ENCODE measurements at regions not wholly inside any gene's neighbourhood (a gene's known extent, or its start where the extent isn't known, plus 50 kb on each side); places are given as distances from the start of the nearest gene placed in this dataset.

DNA sequence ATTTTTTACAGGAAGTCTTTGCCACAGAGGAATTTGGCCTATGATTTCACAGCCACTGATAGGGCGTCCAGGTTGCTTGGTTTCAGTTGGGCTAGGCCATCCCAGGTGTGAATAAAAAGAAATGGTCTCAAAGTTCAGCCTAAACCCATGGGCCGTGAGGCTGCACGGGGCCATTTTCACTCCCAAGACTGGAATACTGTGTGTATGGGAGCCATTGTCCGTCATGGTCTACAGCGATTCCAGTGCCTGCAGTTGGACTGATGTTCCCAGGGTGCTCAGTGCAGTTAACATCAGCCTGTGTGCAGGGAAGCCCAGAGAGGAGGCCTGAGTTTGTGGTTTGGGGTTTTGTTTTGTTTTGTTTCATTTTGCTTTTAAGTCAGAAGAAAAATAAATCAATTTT, 133.2 kb downstream of the ADSS2 start:
- no peak for DNase-seq (ENCODE audit: low read depth)
- no peak overlapping the region for H3K4me3 ChIP-seq (ENCODE audit: control insufficient read depth, low read depth, low read length)
- TF ChIP-seq, protein P1, sequence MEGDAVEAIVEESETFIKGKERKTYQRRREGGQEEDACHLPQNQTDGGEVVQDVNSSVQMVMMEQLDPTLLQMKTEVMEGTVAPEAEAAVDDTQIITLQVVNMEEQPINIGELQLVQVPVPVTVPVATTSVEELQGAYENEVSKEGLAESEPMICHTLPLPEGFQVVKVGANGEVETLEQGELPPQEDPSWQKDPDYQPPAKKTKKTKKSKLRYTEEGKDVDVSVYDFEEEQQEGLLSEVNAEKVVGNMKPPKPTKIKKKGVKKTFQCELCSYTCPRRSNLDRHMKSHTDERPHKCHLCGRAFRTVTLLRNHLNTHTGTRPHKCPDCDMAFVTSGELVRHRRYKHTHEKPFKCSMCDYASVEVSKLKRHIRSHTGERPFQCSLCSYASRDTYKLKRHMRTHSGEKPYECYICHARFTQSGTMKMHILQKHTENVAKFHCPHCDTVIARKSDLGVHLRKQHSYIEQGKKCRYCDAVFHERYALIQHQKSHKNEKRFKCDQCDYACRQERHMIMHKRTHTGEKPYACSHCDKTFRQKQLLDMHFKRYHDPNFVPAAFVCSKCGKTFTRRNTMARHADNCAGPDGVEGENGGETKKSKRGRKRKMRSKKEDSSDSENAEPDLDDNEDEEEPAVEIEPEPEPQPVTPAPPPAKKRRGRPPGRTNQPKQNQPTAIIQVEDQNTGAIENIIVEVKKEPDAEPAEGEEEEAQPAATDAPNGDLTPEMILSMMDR (IDR thresholded peaks at IDR 0.05; ENCODE audit: control insufficient read depth, insufficient read depth, low read depth, low read length, missing control alignments), result no peak

DNA sequence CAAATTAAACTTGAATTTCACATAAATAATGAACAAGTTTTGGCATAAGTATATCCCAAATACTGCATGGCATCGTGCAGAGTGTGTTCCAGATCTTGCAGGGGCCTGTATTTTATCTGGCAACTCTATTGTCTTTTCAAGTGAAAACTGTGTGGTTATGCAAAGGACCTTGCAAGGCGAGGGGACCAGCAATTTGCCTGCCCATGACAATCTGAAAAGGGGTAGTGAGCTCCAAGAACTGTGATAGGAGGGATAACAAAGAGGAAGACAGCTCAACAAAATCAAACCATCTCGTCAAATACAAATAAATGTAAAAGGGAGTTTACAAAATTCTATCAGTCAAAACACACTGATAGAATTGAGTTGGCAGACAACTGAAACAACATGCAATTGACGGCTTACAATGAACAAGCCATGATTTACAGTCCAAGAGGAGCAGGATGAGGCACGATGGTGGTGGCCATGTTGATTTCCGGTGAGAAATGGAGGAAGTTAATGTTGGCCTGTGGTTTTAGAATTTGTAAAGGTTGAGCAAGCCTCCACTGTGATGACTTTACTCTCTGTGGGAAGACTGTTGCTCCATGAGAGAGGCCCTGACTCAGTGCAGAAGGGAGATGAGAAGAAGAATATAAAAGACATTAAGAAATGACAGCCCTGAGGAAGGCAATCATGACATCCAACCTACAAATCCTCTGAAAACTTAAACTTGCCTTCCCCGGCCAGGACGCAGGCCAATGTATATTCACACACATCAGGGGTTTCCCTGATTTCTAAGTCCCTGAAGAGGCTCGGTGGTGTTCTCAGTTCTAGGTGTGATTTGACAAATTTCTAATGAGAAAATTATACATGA, 132.2 kb downstream of the ADSS2 start:
- TF ChIP-seq, protein P1 (IDR thresholded peaks at IDR 0.05; ENCODE audit: control insufficient read depth, insufficient read depth, low read depth, low read length, missing control alignments), result no peak
- H3K4me3 ChIP-seq (ENCODE audit: control insufficient read depth, low read depth, low read length), result no peak overlapping the region
- peak; percentile 73 for DNase-seq (ENCODE audit: low read depth)

DNA sequence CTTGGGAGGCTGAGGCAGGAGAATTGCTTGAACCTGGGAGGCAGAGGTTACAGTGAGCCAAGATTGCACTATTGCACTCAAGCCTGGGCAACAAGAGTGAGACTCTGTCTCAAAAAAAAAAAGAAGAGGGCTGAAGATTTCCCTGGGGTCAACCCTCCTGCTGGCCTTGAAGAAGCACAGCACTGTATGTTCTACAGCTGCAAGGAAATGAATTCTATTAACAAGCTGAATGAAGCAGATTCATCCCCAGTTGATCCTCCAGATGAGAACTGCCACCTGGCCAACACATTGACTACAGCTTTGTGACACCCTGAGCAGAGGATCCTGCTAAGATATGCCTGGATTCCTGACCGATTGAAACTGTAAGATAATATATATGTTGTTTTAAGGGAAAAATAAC, 129.5 kb downstream of the ADSS2 start:
- no peak overlapping the region for H3K4me3 ChIP-seq (ENCODE audit: control insufficient read depth, low read depth, low read length)
- TF ChIP-seq, protein P1 (IDR thresholded peaks at IDR 0.05; ENCODE audit: control insufficient read depth, insufficient read depth, low read depth, low read length, missing control alignments), result no peak
- DNase-seq (ENCODE audit: low read depth), result no peak

DNA sequence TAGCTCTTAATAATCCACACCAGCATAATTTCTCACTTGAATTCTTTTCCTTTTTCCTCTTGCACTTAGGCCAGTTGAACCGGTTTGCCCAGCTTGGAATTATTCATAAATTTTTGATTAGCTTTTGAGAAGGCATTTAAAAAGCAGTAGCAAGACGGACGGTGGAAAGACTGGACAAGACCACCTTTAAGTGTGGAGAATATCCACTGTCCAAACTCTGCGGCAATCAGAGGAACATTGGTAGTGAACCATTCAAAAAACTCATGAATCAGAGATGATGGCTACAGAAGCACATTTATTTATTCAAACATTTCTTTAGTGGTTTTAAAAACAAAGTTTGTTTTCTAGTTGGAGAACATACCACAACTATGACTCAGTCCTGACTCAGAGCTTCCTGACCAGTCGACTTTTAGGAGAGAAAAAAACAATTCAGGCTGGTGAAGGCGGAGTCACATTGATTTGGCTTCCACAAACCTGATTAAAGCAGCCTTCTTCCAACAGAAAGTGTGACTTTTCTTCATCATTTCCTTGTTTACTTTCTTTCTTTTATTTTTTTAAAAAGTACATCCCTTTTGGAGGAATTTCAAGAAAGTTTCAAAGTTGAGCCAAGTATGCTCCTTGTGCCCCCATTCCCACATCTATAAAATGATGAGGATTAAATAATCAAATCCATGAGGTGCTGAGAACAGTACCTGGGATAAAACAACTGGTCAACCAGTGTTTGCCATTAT, 128.8 kb downstream of the ADSS2 start:
- peak; percentile 84 for DNase-seq (ENCODE audit: low read depth)
- TF ChIP-seq, protein P1 (IDR thresholded peaks at IDR 0.05; ENCODE audit: control insufficient read depth, insufficient read depth, low read depth, low read length, missing control alignments), result no peak
- H3K4me3 ChIP-seq (ENCODE audit: control insufficient read depth, low read depth, low read length), result no peak overlapping the region

DNA sequence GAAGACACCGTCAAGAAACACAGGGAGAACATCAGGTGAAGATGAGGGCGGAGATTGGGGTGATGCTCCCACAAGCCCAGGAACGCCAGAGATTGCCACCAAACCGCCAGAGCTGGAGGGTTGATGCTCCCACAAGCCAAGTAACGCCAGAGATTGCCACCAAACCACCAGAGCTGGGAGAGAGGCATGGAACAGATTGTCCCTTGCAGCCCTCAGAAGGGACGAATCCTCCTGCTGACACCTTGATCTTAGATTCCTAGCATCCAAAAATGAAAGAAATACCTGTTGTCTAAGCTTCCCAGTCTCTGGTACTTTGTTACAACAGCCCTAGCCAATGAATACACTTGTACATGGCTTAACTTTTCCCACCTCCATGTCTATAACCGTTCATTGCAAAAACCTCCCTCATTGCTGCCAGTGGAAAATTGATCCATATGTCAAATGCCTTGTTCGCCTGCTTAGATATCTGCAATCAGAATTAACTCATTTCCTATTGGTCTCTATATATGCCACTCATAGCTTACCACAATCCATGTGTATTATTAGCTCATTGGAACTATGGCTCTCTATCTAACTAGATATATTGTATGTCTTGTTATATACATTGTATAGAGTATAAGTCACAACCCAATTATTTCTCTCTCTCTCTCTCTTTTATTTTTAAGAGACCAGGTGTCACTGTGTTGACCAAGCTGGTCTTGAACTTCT, 127.4 kb downstream of the ADSS2 start:
- DNase-seq (ENCODE audit: low read depth), result no peak
- TF ChIP-seq, protein P1 (IDR thresholded peaks at IDR 0.05; ENCODE audit: control insufficient read depth, insufficient read depth, low read depth, low read length, missing control alignments), result no peak
- no peak overlapping the region for H3K4me3 ChIP-seq (ENCODE audit: control insufficient read depth, low read depth, low read length)

DNA sequence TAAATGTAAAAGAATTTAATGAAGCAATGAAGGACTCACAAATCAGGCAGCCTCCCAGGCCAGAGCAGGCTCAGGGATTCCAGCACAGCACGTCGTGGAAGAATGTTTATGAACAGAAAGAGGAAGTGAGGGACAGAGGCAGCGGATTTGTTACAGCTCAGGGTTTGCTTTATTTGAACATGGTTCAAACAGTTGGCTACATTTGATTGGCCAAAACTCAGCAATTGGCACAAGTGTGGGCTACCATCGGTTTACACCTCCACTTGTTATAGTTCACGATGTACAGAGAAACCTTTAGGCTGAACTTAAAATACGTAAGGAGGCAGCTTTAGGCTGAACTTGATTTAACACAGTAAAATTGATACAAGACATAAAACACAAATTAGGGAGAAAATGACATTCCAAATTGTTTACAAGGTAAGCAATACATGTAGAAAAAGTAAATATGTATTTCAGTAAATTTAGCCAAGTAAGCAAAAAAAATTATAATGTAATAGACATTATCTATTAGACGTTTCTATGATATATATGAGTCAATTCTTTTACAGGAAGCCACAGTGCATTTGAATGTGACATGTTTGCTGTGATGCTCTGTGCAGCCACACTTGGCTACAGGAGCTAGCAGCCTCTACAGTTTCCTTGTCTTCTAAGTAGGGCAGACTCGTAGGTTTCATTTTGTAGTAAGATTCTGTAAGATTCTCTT, 126.5 kb downstream of the ADSS2 start:
- no peak overlapping the region for H3K4me3 ChIP-seq (ENCODE audit: control insufficient read depth, low read depth, low read length)
- TF ChIP-seq, protein P1 (IDR thresholded peaks at IDR 0.05; ENCODE audit: control insufficient read depth, insufficient read depth, low read depth, low read length, missing control alignments), result no peak
- DNase-seq (ENCODE audit: low read depth), result no peak
